HepG2 (cell line): ENCODE measurements at regions not wholly inside any gene's neighbourhood (a gene's known extent, or its start where the extent isn't known, plus 50 kb on each side); places are given as distances from the start of the nearest gene placed in this dataset.

Experiments
- BRCA1 ChIP-seq: sonication (generic); formaldehyde crosslinking; IDR thresholded peaks from 2 replicates; pipeline ENCODE4 v1.4.0; 2020; ENCODE audit warnings: missing genetic modification reagents
- CREB1 ChIP-seq, 2 experiments: fragments of 450-650 bp in 1 of 2; IDR thresholded peaks; 2 replicates each; pipeline ENCODE4 v1.6.1; 2016 to 2017; ENCODE audit warnings: control low read depth in 1 of 2, mild to moderate bottlenecking in 1 of 2, missing compliant biosample characterization in 1 of 2, missing genetic modification characterization in 1 of 2
- NR2C2 ChIP-seq: sonication (generic); formaldehyde crosslinking; IDR thresholded peaks from 2 replicates; pipeline ENCODE4 v1.4.0; 2020; ENCODE audit warnings: missing genetic modification reagents, mild to moderate bottlenecking, moderate library complexity, borderline replicate concordance
- WIZ ChIP-seq: sonication (generic); formaldehyde crosslinking; IDR thresholded peaks from 2 replicates; pipeline ENCODE4 v1.5.1; 2020; ENCODE audit warnings: mild to moderate bottlenecking, missing genetic modification reagents
- ZNF124 ChIP-seq: sonication (generic); formaldehyde crosslinking; IDR thresholded peaks from 2 replicates; pipeline ENCODE4 v1.4.0; 2020; ENCODE audit warnings: missing genetic modification reagents
- ZNF614 ChIP-seq: IDR thresholded peaks from 2 replicates; pipeline ENCODE4 v1.6.1; 2018; ENCODE audit warnings: missing biosample characterization, missing genetic modification reagents, inconsistent platforms, borderline replicate concordance
- ZSCAN30 ChIP-seq: sonication (generic); formaldehyde crosslinking; IDR thresholded peaks from 2 replicates; pipeline ENCODE4 v1.5.0; 2020; ENCODE audit warnings: mild to moderate bottlenecking, missing genetic modification reagents
- TF ChIP-seq, protein P1 (sequence below): sonication (generic); formaldehyde crosslinking; IDR thresholded peaks from 2 replicates; pipeline ENCODE4 v1.5.0; 2020; ENCODE audit warnings: mild to moderate bottlenecking, missing genetic modification reagents, moderate library complexity
- TF ChIP-seq, protein P2 (sequence below): sonication (generic); formaldehyde crosslinking; conservative IDR thresholded peaks from 2 replicates; pipeline ENCODE4 v1.8.0; 2022; ENCODE audit warnings: mild to moderate bottlenecking, moderate library complexity, missing genetic modification reagents
- TF ChIP-seq, protein P3 (sequence below): sonication (generic); formaldehyde crosslinking; conservative IDR thresholded peaks from 2 replicates; pipeline ENCODE4 v1.4.0; 2020; ENCODE audit warnings: mild to moderate bottlenecking, missing genetic modification reagents, moderate library complexity
- TF ChIP-seq, protein P4 (sequence below): sonication (generic); formaldehyde crosslinking; IDR thresholded peaks from 2 replicates; pipeline ENCODE4 v1.8.1; 2023; ENCODE audit warnings: missing genetic modification reagents, inconsistent platforms, borderline replicate concordance
- TF ChIP-seq, protein P5 (sequence below): fragments of 450-650 bp; IDR thresholded peaks from 2 replicates; pipeline ENCODE4 v1.6.1; 2017; ENCODE audit warnings: mild to moderate bottlenecking

DNA sequence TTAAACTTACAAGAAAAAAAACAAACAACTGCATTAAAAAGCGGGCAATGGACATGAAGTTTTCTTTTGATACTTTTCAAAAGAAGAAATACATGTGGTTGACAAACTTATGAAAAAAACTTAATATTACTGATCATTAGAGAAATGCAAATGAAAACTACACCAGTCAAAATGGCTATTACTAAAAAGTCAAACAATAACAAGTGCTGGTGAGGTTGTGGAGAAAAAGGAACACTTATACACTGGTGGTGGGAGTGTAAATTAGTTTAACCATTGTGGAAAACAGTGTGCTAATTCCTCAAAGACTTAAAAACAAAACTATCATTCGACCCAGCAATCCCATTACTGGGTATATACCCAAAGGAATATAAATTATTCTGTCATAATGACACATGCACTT, 311.6 kb downstream of the ISL1 start:
- TF ChIP-seq, protein P1, sequence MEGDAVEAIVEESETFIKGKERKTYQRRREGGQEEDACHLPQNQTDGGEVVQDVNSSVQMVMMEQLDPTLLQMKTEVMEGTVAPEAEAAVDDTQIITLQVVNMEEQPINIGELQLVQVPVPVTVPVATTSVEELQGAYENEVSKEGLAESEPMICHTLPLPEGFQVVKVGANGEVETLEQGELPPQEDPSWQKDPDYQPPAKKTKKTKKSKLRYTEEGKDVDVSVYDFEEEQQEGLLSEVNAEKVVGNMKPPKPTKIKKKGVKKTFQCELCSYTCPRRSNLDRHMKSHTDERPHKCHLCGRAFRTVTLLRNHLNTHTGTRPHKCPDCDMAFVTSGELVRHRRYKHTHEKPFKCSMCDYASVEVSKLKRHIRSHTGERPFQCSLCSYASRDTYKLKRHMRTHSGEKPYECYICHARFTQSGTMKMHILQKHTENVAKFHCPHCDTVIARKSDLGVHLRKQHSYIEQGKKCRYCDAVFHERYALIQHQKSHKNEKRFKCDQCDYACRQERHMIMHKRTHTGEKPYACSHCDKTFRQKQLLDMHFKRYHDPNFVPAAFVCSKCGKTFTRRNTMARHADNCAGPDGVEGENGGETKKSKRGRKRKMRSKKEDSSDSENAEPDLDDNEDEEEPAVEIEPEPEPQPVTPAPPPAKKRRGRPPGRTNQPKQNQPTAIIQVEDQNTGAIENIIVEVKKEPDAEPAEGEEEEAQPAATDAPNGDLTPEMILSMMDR (CRISPR knock-in tag): no peak
- TF ChIP-seq ZSCAN30 (no peak), WIZ (CRISPR knock-in tag) (no peak), ZNF614 (CRISPR knock-in tag) (no peak), CREB1 (IDR thresholded peaks at IDR 0.05) (no peak), CREB1 (CRISPR knock-in tag; IDR thresholded peaks at IDR 0.05) (no peak), NR2C2 (CRISPR knock-in tag) (no peak), BRCA1 (no peak), ZNF124 (CRISPR knock-in tag) (no peak)
- TF ChIP-seq, protein P2, sequence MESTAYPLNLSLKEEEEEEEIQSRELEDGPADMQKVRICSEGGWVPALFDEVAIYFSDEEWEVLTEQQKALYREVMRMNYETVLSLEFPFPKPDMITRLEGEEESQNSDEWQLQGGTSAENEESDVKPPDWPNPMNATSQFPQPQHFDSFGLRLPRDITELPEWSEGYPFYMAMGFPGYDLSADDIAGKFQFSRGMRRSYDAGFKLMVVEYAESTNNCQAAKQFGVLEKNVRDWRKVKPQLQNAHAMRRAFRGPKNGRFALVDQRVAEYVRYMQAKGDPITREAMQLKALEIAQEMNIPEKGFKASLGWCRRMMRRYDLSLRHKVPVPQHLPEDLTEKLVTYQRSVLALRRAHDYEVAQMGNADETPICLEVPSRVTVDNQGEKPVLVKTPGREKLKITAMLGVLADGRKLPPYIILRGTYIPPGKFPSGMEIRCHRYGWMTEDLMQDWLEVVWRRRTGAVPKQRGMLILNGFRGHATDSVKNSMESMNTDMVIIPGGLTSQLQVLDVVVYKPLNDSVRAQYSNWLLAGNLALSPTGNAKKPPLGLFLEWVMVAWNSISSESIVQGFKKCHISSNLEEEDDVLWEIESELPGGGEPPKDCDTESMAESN: no peak
- TF ChIP-seq, protein P3, sequence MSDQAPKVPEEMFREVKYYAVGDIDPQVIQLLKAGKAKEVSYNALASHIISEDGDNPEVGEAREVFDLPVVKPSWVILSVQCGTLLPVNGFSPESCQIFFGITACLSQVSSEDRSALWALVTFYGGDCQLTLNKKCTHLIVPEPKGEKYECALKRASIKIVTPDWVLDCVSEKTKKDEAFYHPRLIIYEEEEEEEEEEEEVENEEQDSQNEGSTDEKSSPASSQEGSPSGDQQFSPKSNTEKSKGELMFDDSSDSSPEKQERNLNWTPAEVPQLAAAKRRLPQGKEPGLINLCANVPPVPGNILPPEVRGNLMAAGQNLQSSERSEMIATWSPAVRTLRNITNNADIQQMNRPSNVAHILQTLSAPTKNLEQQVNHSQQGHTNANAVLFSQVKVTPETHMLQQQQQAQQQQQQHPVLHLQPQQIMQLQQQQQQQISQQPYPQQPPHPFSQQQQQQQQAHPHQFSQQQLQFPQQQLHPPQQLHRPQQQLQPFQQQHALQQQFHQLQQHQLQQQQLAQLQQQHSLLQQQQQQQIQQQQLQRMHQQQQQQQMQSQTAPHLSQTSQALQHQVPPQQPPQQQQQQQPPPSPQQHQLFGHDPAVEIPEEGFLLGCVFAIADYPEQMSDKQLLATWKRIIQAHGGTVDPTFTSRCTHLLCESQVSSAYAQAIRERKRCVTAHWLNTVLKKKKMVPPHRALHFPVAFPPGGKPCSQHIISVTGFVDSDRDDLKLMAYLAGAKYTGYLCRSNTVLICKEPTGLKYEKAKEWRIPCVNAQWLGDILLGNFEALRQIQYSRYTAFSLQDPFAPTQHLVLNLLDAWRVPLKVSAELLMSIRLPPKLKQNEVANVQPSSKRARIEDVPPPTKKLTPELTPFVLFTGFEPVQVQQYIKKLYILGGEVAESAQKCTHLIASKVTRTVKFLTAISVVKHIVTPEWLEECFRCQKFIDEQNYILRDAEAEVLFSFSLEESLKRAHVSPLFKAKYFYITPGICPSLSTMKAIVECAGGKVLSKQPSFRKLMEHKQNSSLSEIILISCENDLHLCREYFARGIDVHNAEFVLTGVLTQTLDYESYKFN (CRISPR knock-in tag): no peak
- TF ChIP-seq, protein P4, sequence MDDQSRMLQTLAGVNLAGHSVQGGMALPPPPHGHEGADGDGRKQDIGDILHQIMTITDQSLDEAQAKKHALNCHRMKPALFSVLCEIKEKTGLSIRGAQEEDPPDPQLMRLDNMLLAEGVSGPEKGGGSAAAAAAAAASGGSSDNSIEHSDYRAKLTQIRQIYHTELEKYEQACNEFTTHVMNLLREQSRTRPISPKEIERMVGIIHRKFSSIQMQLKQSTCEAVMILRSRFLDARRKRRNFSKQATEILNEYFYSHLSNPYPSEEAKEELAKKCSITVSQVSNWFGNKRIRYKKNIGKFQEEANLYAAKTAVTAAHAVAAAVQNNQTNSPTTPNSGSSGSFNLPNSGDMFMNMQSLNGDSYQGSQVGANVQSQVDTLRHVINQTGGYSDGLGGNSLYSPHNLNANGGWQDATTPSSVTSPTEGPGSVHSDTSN (CRISPR knock-in tag): no peak
- TF ChIP-seq, protein P5, sequence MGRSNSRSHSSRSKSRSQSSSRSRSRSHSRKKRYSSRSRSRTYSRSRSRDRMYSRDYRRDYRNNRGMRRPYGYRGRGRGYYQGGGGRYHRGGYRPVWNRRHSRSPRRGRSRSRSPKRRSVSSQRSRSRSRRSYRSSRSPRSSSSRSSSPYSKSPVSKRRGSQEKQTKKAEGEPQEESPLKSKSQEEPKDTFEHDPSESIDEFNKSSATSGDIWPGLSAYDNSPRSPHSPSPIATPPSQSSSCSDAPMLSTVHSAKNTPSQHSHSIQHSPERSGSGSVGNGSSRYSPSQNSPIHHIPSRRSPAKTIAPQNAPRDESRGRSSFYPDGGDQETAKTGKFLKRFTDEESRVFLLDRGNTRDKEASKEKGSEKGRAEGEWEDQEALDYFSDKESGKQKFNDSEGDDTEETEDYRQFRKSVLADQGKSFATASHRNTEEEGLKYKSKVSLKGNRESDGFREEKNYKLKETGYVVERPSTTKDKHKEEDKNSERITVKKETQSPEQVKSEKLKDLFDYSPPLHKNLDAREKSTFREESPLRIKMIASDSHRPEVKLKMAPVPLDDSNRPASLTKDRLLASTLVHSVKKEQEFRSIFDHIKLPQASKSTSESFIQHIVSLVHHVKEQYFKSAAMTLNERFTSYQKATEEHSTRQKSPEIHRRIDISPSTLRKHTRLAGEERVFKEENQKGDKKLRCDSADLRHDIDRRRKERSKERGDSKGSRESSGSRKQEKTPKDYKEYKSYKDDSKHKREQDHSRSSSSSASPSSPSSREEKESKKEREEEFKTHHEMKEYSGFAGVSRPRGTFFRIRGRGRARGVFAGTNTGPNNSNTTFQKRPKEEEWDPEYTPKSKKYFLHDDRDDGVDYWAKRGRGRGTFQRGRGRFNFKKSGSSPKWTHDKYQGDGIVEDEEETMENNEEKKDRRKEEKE: no peak
